ENCODE measurements at regions not wholly inside any gene's neighbourhood (a gene's known extent, or its start where the extent isn't known, plus 50 kb on each side); places are given as distances from the start of the nearest gene placed in this dataset.

- Histone ChIP-seq H3K79me2 (ENCODE audit: control insufficient read depth, insufficient read depth, low read length) (no peaks in the 10 kb centered on the region), H3K4me1 (ENCODE audit: control insufficient read depth, extremely low read depth, insufficient read depth, low read length) (no peaks in the 10 kb centered on the region), H4K20me1 (replicated peaks; ENCODE audit: control insufficient read depth, extremely low read depth, insufficient read depth, low read length) (no peaks in the 10 kb centered on the region), H3K27me3 (ENCODE audit: control insufficient read depth in 2 of 2, insufficient read depth in 2 of 2, low read length in 2 of 2) (no peaks in the 10 kb centered on the region), H3K27ac (ENCODE audit: insufficient read depth, low read depth, low read length) (no peak overlapping the region), H3K9ac (replicated peaks; ENCODE audit: extremely low read depth, insufficient read depth, low read length) (no peak overlapping the region), H3K9me1 (replicated peaks; ENCODE audit: control insufficient read depth, extremely low read depth, insufficient read depth, low read length) (no peaks in the 10 kb centered on the region), H3K36me3 (ENCODE audit: control insufficient read depth in 2 of 2, extremely low read depth in 1 of 2, insufficient read depth in 2 of 2, low read length in 2 of 2) (no peaks in the 10 kb centered on the region), H3K4me3 (replicated peaks in 1 of 3; ENCODE audit: insufficient read depth in 1 of 3, low read depth in 1 of 3, low read length in 3 of 3) (no peak overlapping the region), H3K4me2 (ENCODE audit: insufficient read depth, low read length) (no peak overlapping the region), H3K9me3 (replicated peaks; ENCODE audit: control insufficient read depth, insufficient read depth, low read length) (no peaks in the 10 kb centered on the region), H2AFZ (ENCODE audit: low read depth, low read length) (no peak overlapping the region)
- intact Hi-C loops (cut with micrococcal nuclease) (no loop called here), dilution Hi-C loops (cut with MboI; ENCODE audit: extremely low pct_ligation_motif_present, low sequenced_read_pairs) (no loop called here)
- ChIA-PET POLR2A (no interaction called here), CTCF (no interaction called here)
- DNase-seq (ENCODE audit: low read depth, low spot score) = no peak
- no TSS peak for BruUV-seq (replicated peaks)
- TF ChIP-seq POLR2A (IDR thresholded peaks at IDR 0.05; ENCODE audit: low read depth, low read length) = no peak
- no peak for TF ChIP-seq MYC (IDR thresholded peaks at IDR 0.05; ENCODE audit: low read depth, low read length)
- TF ChIP-seq FOS (IDR thresholded peaks at IDR 0.05; ENCODE audit: borderline replicate concordance, insufficient read depth, low read length) = no peak
- no peak for TF ChIP-seq GATA2 (IDR thresholded peaks at IDR 0.05; ENCODE audit: insufficient read depth, insufficient read length, low read depth, low read length)
- TF ChIP-seq JUN (IDR thresholded peaks at IDR 0.05; ENCODE audit: borderline replicate concordance, insufficient read depth, insufficient read length, low read depth) = no peak
- TF ChIP-seq, protein P1, sequence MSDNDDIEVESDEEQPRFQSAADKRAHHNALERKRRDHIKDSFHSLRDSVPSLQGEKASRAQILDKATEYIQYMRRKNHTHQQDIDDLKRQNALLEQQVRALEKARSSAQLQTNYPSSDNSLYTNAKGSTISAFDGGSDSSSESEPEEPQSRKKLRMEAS (IDR thresholded peaks at IDR 0.05; ENCODE audit: insufficient read depth, insufficient read length) = no peak
- TF ChIP-seq, protein P2, sequence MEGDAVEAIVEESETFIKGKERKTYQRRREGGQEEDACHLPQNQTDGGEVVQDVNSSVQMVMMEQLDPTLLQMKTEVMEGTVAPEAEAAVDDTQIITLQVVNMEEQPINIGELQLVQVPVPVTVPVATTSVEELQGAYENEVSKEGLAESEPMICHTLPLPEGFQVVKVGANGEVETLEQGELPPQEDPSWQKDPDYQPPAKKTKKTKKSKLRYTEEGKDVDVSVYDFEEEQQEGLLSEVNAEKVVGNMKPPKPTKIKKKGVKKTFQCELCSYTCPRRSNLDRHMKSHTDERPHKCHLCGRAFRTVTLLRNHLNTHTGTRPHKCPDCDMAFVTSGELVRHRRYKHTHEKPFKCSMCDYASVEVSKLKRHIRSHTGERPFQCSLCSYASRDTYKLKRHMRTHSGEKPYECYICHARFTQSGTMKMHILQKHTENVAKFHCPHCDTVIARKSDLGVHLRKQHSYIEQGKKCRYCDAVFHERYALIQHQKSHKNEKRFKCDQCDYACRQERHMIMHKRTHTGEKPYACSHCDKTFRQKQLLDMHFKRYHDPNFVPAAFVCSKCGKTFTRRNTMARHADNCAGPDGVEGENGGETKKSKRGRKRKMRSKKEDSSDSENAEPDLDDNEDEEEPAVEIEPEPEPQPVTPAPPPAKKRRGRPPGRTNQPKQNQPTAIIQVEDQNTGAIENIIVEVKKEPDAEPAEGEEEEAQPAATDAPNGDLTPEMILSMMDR (IDR thresholded peaks at IDR 0.05; ENCODE audit: extremely low read depth in 1 of 2, insufficient read depth in 1 of 2, low read depth in 1 of 2, low read length in 2 of 2) = no peak
- TF ChIP-seq POLR2AphosphoS5 (IDR thresholded peaks at IDR 0.05; ENCODE audit: insufficient read depth, low read depth, low read length) = no peak
- TF ChIP-seq EZH2 (IDR thresholded peaks at IDR 0.05; ENCODE audit: borderline replicate concordance, low read depth, low read length, severe bottlenecking) = no peak
- no peak for FAIRE-seq
Observed at GRCh38 chr11:45554230-45554967, 111.0 kb downstream of the CHST1 start.

Data from endothelial cell of umbilical vein (primary cell).